Adrenal gland (tissue), 9 donors: ENCODE measurements at regions not wholly inside any gene's neighbourhood (a gene's known extent, or its start where the extent isn't known, plus 50 kb on each side); places are given as distances from the start of the nearest gene placed in this dataset.

ENCODE experiments used
- DNase-seq, 7 donors: peaks; one replicate each; pipeline ENCODE4 v3.0.0-alpha.2; 2019 to 2020
- H3K27ac ChIP-seq, 5 donors: fragments of 200-600 bp; sonication (generic) in 4 of 5; 1 replicate in 3 of 5; 2 replicates in 2 of 5; pipeline versions ENCODE4 v1.5.1 to v1.8.0; 2016 to 2020; ENCODE audit warnings: mild to moderate bottlenecking in 1 of 5
- H3K27me3 ChIP-seq: fragments of 200-600 bp; 2 replicates; pipeline ENCODE4 v1.8.0; 2021
- H3K36me3 ChIP-seq, 2 donors: fragments of 200-600 bp; replicated peaks in 1 of 2; 1 replicate in 1 of 2; 2 replicates in 1 of 2; pipeline versions ENCODE4 v1.5.1 to v1.8.0; 2018 to 2022
- H3K4me1 ChIP-seq, 2 donors: fragments of 200-600 bp; replicated peaks in 1 of 2; 1 replicate in 1 of 2; 2 replicates in 1 of 2; pipeline versions ENCODE4 v1.5.1 to v1.8.0; 2018 to 2021
- H3K4me3 ChIP-seq, 4 donors: fragments of 200-600 bp; sonication (generic) in 3 of 4; one replicate each; pipeline ENCODE4 v1.5.1; 2016 to 2018
- H3K9me3 ChIP-seq, 3 donors: fragments of 200-600 bp; sonication (generic) in 1 of 3; replicated peaks in 1 of 3; 1 replicate in 2 of 3; 2 replicates in 1 of 3; pipeline versions ENCODE4 v1.5.1 to v1.8.0; 2016 to 2021
- POLR2A ChIP-seq, 2 donors: fragments of 450-650 bp; IDR thresholded peaks; one replicate each; pipeline ENCODE4 v1.6.1; 2017; ENCODE audit warnings: antibody characterized with exemption in 2 of 2, mild to moderate bottlenecking in 2 of 2, moderate library complexity in 1 of 2
- WGBS, 4 donors: extraction: QIAGEN DNeasy Blood & Tissue Kit in 2 of 4; methylation state at CpG; one replicate each; pipeline versions ENCODE4 v1.1.5 to v1.1.7; 2013 to 2017; 5-methylcytosine and 5-hydroxymethylcytosine counted together
- intact Hi-C, 2 donors: fragments of 100-400 bp; cut with DNase I; formaldehyde crosslinking; loops; one replicate each; pipeline versions ENCODE4 v1.14.1 to v1.15.0; 2022 to 2023
- TF ChIP-seq, protein P1 (sequence below), 6 experiments: fragments of 450-650 bp in 4 of 6; fragments of 200-600 bp in 2 of 6; sonication (generic) in 1 of 6; IDR thresholded peaks; 1 replicate in 5 of 6; 2 replicates in 1 of 6; pipeline versions ENCODE4 v1.5.1 to v1.8.0; 2016 to 2021; ENCODE audit warnings: antibody characterized with exemption in 6 of 6, mild to moderate bottlenecking in 2 of 6, moderate library complexity in 1 of 6
- donor health status: healthy with polysubstance abuse.
- donor health status: Bipolar disorder and iron deficiency.
- donor health status: DM: yes; HTN: yes; CAD: no.
- donor health status: DM: no; HTN: no; CAD: no.
- donor health status: DM: no; HTN: no; CAD: no.

DNA sequence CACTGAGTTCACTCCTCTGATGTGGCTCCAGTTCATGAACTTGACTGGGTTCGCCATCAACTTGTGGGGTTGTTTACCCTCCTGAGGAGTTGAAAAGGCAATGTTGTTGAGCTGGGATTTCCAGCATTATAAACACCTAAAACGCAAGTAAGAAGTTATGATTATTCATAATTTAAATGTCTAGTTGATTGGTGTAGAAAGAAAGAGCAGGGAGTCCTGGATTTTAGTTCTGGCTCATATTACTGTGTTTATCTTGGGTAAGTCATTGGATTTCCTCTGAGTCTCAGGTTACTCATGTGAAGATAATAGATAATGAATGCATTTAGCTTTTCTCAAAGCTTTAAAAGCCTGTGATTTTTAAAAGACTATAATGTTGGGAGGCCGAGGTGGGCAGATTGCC lies 438.0 kb upstream of the CDH20 start:
- DNase-seq: no peak
- no peak for TF ChIP-seq POLR2A (IDR thresholded peaks at IDR 0.05)
- TF ChIP-seq, protein P1, sequence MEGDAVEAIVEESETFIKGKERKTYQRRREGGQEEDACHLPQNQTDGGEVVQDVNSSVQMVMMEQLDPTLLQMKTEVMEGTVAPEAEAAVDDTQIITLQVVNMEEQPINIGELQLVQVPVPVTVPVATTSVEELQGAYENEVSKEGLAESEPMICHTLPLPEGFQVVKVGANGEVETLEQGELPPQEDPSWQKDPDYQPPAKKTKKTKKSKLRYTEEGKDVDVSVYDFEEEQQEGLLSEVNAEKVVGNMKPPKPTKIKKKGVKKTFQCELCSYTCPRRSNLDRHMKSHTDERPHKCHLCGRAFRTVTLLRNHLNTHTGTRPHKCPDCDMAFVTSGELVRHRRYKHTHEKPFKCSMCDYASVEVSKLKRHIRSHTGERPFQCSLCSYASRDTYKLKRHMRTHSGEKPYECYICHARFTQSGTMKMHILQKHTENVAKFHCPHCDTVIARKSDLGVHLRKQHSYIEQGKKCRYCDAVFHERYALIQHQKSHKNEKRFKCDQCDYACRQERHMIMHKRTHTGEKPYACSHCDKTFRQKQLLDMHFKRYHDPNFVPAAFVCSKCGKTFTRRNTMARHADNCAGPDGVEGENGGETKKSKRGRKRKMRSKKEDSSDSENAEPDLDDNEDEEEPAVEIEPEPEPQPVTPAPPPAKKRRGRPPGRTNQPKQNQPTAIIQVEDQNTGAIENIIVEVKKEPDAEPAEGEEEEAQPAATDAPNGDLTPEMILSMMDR (IDR thresholded peaks at IDR 0.05): no peak
- Histone ChIP-seq H3K9me3 (no peaks in the 10 kb centered on the region), H3K27me3 (no peaks in the 10 kb centered on the region), H3K27ac (no peak overlapping the region), H3K4me1 (no peaks in the 10 kb centered on the region), H3K36me3 (no peaks in the 10 kb centered on the region), H3K4me3 (no peak overlapping the region)
- 75 to 85% (median 79%) methylated on average over 3 of the region's 3 CpGs for WGBS, 4 donors
- intact Hi-C loops: no loop called here

DNA sequence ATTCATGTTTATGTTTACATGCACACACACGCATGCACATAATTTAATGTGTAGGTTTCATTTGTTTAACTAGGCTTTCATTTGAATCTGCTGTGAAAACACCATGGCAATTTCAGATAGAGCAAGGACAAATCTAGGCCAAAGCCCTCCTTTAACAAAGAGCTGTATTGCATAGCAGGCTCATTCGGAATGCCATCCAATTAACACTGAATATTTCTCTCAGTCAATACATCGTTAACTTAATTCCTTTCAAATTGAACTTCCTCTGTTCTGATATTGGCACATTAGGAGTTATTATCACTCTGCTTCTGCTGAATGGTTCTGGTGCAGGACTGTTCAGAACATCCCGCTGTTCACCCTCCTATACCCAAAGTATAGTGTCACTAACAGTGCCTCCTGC lies 435.1 kb upstream of the CDH20 start:
- no peaks in the 10 kb centered on the region for H3K36me3 ChIP-seq
- no peak overlapping the region for H3K27ac ChIP-seq
- DNase-seq: no peak
- no peaks in the 10 kb centered on the region for H3K27me3 ChIP-seq
- no peak overlapping the region for H3K4me3 ChIP-seq
- intact Hi-C loops: no loop called here
- TF ChIP-seq, protein P1 (IDR thresholded peaks at IDR 0.05): no peak
- TF ChIP-seq POLR2A (IDR thresholded peaks at IDR 0.05): no peak
- no peaks in the 10 kb centered on the region for H3K9me3 ChIP-seq
- 84 to 89% (median 86%) methylated on average over 4 of the region's 4 CpGs for WGBS, 4 donors
- H3K4me1 ChIP-seq: no peaks in the 10 kb centered on the region

DNA sequence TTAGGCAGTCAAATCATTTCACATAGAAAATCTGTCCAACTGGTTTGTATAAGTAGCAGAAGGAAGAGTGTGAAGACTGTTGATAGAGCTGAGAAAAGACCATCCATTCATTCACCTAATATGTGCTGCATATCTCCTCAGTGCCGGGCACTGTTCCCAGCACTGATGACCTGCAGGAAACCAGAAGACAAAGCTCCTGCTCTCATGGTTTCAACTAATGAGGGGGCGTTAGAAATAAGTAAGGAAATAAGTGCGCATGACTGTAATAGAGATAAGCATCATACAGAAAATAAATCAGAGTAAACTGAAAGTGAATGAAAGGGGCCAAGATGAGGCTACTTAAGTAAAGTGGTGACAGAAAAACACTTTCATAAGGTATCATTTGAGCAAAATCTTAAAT lies 427.5 kb upstream of the CDH20 start:
- no peak overlapping the region for H3K4me3 ChIP-seq
- 32 to 50% (median 45%) methylated on average over 3 of the region's 3 CpGs for whole genome bisulfite sequencing, 4 donors
- peak in 2 of 7 donors; percentile 23 to 53 for DNase-seq
- H3K27ac ChIP-seq: no peak overlapping the region
- no peaks in the 10 kb centered on the region for H3K27me3 ChIP-seq
- TF ChIP-seq, protein P1 (IDR thresholded peaks at IDR 0.05): no peak
- no peak for TF ChIP-seq POLR2A (IDR thresholded peaks at IDR 0.05)
- no peaks in the 10 kb centered on the region for H3K36me3 ChIP-seq
- intact Hi-C loops: no loop called here
- no peaks in the 10 kb centered on the region for H3K9me3 ChIP-seq
- no peaks in the 10 kb centered on the region for H3K4me1 ChIP-seq

DNA sequence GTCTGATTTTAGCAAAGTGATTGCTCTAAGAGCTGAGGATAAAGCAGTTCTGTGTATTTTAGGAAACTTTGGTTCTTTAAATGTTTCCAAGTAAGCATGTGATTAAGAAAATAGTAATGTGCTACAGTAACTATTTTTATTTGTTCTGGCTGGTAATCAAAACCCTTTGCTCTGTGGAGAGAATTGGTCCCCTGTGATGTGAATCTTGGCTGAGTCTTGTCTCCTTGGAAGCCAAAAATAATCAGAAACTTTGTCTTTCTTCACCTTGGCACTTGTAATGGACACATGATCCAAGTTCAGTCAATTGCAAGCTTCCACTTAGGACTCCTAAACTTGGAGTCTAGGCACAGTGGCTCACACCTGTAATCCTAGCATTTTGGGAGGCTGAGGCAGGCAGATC lies 422.7 kb upstream of the CDH20 start:
- Histone ChIP-seq H3K27me3 (no peaks in the 10 kb centered on the region), H3K27ac (no peak overlapping the region), H3K4me1 (no peaks in the 10 kb centered on the region), H3K4me3 (no peak overlapping the region), H3K9me3 (no peaks in the 10 kb centered on the region), H3K36me3 (no peaks in the 10 kb centered on the region)
- TF ChIP-seq, protein P1 (IDR thresholded peaks at IDR 0.05): no peak
- TF ChIP-seq POLR2A (IDR thresholded peaks at IDR 0.05): no peak
- DNase-seq: no peak
- intact Hi-C loops: no loop called here
